NCI-H345 treated with DMSO at 0.1 percent for 48 hours (cell line): ENCODE measurements at regions not wholly inside any gene's neighbourhood (a gene's known extent, or its start where the extent isn't known, plus 50 kb on each side); places are given as distances from the start of the nearest gene placed in this dataset.

Experiments
- DNase-seq: peaks from one replicate; lab custom pipeline; 2025; ENCODE audit not compliant: unreplicated experiment; lab: John Stamatoyannopoulos, UW

GRCh38 chr11:92317721-92318120 is 93.1 kb downstream of the FAT3 start:
- DNase-seq: no peak

- no peak for DNase-seq
Observed at GRCh38 chr11:92322225-92322624, 97.6 kb downstream of the FAT3 start.

- no peak for DNase-seq
Observed at GRCh38 chr11:92324890-92325289, 100.3 kb downstream of the FAT3 start.

GRCh38 chr11:92325416-92325815 is 100.8 kb downstream of the FAT3 start:
- no peak for DNase-seq

GRCh38 chr11:92329137-92329536 is 104.5 kb downstream of the FAT3 start:
- no peak for DNase-seq

GRCh38 chr11:92329646-92330045 is 105.0 kb downstream of the FAT3 start:
- DNase-seq: no peak

GRCh38 chr11:92330114-92330513 is 105.5 kb downstream of the FAT3 start:
- no peak for DNase-seq

GRCh38 chr11:92332986-92333385 is 108.4 kb downstream of the FAT3 start:
- DNase-seq: no peak

- DNase-seq: no peak
Observed at GRCh38 chr11:92340839-92341238, 116.2 kb downstream of the FAT3 start.

- no peak for DNase-seq
Observed at GRCh38 chr11:92342034-92342720, 117.6 kb downstream of the FAT3 start.

GRCh38 chr11:92342886-92343285 is 118.3 kb downstream of the FAT3 start:
- DNase-seq: no peak

GRCh38 chr11:92346220-92346619 is 121.6 kb downstream of the FAT3 start:
- DNase-seq: no peak

- DNase-seq: no peak
Observed at GRCh38 chr11:92347454-92347853, 122.8 kb downstream of the FAT3 start.

- no peak for DNase-seq
Observed at GRCh38 chr11:92349486-92350156, 125.0 kb downstream of the FAT3 start.

GRCh38 chr11:92357344-92357743 is 132.7 kb downstream of the FAT3 start:
- DNase-seq: no peak

- DNase-seq: no peak
Observed at GRCh38 chr11:92357841-92358240, 133.2 kb downstream of the FAT3 start.

GRCh38 chr11:92361551-92361950 is 136.9 kb downstream of the FAT3 start:
- DNase-seq: no peak

- DNase-seq: no peak
Observed at GRCh38 chr11:92362989-92363388, 138.4 kb downstream of the FAT3 start.

- no peak for DNase-seq
Observed at GRCh38 chr11:92364177-92364576, 139.6 kb downstream of the FAT3 start.

- no peak for DNase-seq
Observed at GRCh38 chr11:92376146-92376599, 151.6 kb downstream of the FAT3 start.

- no peak for DNase-seq
Observed at GRCh38 chr11:92376680-92377079, 152.1 kb downstream of the FAT3 start.

GRCh38 chr11:92380882-92381281 is 156.3 kb downstream of the FAT3 start:
- DNase-seq: no peak

- no peak for DNase-seq
Observed at GRCh38 chr11:92382311-92382710, 157.7 kb downstream of the FAT3 start.
